IPS DF 4.7 (cell line): ENCODE measurements at regions not wholly inside any gene's neighbourhood (a gene's known extent, or its start where the extent isn't known, plus 50 kb on each side); places are given as distances from the start of the nearest gene placed in this dataset.

Source experiments
- DNase-seq: peaks from one replicate; pipeline ENCODE4 v3.0.0-alpha.2; 2013; ENCODE audit warnings: low spot score; ENCODE audit errors: extremely low read depth

GRCh38 chr3:31416980-31417379, 115.7 kb upstream of the STT3B start:
- DNase-seq = no peak

DNA sequence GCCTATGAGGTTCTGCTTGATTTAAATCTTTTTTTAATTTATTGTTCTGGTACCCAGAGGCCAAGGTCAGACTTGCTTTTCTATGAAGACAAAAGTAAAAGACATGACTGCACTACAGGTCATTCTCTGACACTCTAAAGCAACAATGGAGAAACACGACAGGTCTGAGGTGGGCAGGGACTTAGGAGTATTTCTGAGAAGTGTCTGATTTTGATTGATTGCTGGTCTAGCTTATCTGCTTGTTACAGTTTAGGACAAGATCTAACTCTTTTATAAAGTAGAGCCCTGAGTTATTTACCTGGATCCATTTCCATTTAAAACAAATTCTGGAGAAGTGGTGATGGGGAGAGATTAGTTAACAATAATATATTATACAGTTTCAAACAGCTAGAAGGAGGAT, 115.2 kb upstream of the STT3B start:
- DNase-seq = no peak

DNA sequence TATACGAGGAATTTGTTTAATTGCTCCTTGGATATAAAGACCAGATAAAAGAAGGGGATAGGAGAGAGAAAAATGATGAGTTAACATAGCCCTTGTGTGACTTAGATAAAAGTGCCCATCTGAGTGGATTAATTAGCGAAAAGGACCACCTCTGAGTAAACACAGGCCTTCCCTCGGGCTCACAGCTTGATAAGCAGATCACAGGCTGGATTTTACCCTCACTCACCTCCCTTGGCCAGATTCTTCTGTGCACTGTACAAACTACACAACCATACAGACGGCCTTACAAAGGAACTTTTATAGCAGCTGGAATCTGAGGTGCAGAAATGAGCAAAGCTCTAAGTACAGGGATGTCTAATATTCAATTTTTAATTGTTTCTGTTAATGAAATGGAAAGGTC, 112.4 kb upstream of the STT3B start:
- DNase-seq = no peak

GRCh38 chr3:31421314-31422048, 111.2 kb upstream of the STT3B start:
- no peak for DNase-seq

DNA sequence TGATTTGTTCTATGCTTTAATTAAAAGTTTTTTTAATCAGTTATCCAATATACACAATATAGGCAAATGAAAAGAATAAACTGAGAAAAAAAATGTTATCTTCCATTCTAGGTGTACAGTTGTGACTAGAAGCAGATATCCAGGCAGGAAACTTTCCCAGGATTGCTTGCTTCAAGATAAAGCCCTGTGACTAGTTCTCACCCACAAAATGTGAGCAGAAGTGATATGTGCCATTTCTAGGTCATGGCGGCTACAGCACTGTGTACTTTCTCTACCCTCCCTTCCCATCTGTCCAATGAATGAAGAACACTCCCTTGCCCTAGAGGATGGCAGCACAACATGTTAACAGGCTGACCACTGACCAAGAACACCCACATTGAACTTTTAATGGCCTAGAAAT, 110.5 kb upstream of the STT3B start:
- DNase-seq = no peak

DNA sequence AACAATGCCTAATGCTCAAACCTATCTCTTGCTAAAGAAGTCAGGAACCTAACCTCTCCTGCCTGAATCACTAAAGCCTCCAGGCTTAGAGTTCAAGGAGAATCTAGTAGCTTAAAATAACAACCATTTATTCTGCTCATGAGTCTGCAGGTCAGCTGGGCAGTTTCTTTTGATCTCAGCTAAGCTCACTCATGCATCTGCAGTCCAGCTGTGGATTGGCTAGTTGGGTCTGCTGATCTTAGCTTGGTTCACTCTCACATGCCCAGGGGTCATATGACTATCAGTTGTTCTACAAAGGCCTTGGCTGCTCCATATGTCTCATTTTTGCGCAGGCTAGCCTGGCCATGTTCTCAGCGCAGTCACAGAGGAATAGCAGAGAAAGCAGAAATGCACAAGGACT, 109.2 kb upstream of the STT3B start:
- no peak for DNase-seq

GRCh38 chr3:31425401-31425800, 107.3 kb upstream of the STT3B start:
- DNase-seq = no peak

DNA sequence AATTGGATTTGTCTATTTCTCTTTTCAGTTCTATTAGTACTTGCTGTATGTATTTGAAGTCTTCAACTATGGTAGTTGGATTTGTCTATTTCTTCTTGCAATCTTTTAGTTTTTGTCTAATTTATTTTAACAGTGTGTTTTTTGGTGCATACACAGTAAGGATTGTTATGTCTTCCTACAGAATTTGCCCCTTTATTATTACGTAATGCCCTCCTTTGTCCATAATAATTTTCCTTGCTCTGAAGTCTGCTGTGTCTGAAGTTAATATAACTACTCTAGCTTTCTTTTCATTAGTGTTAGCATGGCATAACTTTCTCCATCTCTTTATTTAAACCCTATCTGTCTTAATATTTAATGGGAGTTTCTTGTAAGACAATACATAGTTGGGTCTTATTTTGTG, 105.1 kb upstream of the STT3B start:
- DNase-seq = no peak

GRCh38 chr3:31431321-31431720, 101.4 kb upstream of the STT3B start:
- no peak for DNase-seq

DNA sequence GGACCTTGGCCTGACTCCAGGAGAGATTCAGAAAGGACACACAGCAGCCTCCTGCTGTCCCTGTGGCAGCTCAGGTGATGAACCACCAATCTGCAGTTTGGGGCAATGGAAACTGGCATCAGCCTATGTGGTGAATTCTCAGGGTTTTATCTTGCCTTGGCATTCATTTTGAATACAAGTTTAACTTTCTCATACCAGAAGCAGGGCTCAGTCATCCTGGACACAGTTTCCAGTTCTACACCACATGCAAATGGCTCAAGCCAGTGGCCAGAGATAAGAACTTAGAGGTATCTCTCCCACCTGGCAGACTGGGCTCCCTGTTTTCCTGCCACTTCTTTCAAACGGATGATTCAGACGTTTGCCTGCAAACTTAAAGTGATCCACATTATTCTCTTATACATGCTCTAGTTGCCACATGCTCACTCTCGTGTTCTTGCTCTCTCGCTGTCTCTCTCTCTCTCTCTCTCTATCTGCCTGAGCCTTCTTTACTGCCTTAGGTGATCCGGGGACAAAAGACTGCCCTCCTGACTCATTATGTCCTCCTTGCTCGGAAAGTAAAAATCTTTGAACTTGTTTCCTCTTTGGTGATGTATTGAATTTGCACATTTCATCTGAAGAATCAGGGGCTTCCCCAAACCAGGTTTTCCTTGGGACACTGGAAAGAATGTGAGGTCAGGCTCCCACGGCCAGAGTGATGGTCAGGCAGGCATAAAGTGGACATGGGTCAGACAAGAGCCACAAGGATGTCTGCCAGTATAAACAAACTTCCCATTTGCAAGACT, 99.6 kb upstream of the STT3B start:
- no peak for DNase-seq

GRCh38 chr3:31433679-31433992, 99.1 kb upstream of the STT3B start:
- no peak for DNase-seq

DNA sequence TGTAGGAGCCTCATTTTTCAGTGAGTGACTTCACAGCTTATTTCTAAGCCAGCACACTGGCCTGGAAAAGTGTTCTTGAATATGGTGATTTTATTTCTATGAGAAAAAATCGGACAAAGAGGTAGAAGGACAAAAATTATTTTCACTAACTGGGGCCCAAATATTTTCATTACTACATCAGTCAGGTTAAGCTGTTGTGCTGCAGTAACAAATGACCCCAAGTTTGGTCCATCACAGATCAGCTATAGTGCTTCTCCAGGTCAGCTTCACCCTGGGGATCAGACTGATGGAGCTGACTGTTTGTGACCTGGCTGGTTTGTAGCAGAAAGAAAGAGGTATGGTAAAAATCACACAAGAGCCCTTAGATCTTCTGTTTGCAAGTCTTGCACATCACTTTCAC, 97.9 kb upstream of the STT3B start:
- no peak for DNase-seq

GRCh38 chr3:31436830-31437229, 95.9 kb upstream of the STT3B start:
- no peak for DNase-seq

DNA sequence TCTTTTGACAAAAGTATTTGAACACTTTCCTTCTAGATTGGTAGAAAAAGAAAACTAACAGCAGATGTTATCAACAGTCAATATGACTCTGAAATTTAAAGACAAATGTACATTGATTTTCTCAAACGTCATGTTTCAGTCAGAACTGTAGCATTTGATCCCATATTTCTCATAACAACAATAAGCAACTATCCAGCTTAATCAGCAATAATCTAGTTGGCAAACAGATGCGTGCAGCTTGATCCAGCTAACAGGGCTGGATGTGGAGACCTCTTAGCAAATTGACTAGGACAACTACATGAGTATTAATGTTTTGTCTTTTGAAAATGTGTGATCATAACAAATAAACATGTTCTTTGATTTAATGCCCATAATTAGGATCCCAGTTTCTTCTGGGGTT, 94.0 kb upstream of the STT3B start:
- DNase-seq = no peak

- DNase-seq = no peak
These were observed 92.6 kb upstream of the STT3B start for GRCh38 chr3:31439890-31440750.

DNA sequence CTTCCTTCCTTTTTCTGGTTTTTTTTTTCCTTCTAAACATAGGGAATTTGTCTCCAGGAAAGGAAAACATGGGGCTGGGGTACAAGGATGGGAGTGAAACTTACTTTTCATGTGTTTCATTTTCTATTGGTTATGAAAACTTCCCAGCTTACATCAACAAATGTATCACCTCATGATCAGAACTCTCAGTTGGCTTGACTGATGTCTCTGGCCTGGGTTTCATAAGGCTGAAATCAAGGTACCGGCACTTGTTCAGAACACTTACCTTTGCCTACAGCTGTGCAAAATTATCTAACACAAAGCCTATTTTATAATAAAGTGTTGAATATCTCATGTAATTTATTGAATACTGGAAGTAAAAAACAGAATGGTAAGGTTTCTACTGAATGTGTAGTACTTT, 91.8 kb upstream of the STT3B start:
- DNase-seq = no peak

DNA sequence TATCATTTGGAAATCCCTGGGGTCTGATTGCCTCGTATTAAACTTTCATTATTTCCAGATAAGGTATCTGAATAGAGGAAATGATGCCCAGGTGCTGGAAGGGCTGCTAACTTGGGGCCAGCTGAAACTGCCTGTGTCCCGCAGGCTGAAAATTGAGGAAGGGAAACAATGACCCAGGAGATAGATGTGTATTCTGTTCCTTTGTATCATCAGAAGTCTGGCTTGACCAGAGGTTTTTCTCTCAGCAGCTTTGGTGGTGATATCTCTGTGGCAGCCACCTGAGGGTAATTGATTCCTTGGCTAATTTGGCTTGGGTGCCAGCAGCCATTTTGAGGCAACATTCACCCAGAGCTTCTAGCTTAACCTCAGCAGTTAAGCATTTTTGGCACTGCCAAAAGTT, 90.0 kb upstream of the STT3B start:
- DNase-seq = no peak

GRCh38 chr3:31444220-31445142, 88.2 kb upstream of the STT3B start:
- no peak for DNase-seq

- no peak for DNase-seq
These were observed 87.0 kb upstream of the STT3B start for GRCh38 chr3:31445701-31446100.

DNA sequence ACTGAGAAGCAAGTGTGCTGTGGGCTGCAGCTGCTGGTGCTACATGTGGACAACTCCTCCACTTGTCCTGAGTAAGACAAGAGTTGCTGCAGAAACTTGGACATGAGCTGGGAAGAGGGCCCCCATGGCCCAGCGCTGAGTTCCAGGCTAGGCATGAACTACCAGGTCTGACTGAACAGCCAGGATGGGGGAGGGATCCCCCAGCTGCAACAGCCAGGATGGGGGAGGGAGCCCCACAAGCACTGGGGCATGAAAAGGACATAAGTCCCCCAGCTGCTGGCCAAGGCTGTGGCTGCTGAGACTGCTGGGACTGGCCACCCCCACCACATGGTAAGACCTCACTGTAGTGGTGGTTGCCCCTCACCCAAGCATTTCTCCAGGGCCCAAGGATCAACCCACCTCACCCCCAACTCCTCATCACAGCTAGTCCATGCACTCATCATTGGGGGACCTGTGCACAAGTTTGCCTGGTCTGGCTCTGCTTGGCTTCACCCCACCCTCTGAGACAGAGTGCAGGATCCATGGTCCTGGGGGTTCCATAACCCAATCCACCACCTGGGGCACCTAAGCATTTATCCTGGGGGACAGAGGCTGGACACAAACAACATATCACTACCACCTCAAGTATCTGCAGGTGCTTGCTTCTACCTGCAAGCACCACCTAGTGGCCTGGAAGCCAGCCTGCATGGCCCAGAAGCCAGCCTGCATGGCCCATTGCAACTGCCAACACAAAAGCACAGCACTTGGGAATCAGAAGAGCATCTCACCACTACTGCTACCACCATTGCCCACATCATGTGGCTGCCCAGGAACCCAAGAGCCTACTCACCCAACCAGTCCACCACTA, 84.5 kb upstream of the STT3B start:
- DNase-seq = peak; percentile 16
